ENCODE measurements at regions not wholly inside any gene's neighbourhood (a gene's known extent, or its start where the extent isn't known, plus 50 kb on each side); places are given as distances from the start of the nearest gene placed in this dataset.

DNA sequence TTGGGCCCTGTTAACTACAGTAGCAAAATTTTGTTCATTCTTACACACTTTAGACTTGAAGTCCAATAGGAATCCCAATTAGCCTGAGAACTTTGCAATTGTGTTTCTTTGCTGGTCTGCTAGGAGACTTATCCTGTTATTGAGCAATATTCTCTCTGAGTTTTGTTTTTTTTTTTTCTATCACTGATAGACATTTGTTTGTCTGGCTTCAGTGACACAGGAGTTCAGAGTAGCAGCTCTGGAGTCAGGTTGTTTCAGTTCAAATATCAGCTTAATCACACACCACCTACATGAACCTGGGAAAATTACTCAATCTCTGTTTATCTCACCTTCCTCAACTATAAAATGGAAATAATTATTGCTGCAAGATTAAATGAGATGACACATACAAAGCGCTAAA, 360.2 kb upstream of the POU3F3 start:
- TF ChIP-seq, protein P1, sequence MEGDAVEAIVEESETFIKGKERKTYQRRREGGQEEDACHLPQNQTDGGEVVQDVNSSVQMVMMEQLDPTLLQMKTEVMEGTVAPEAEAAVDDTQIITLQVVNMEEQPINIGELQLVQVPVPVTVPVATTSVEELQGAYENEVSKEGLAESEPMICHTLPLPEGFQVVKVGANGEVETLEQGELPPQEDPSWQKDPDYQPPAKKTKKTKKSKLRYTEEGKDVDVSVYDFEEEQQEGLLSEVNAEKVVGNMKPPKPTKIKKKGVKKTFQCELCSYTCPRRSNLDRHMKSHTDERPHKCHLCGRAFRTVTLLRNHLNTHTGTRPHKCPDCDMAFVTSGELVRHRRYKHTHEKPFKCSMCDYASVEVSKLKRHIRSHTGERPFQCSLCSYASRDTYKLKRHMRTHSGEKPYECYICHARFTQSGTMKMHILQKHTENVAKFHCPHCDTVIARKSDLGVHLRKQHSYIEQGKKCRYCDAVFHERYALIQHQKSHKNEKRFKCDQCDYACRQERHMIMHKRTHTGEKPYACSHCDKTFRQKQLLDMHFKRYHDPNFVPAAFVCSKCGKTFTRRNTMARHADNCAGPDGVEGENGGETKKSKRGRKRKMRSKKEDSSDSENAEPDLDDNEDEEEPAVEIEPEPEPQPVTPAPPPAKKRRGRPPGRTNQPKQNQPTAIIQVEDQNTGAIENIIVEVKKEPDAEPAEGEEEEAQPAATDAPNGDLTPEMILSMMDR (IDR thresholded peaks at IDR 0.05) = no peak
- no peak for TF ChIP-seq POLR2A (IDR thresholded peaks at IDR 0.05)
